Activated CD8-positive, alpha-beta memory T cell treated with anti-CD3 and anti-CD28 coated beads for 36 hours (primary cell): ENCODE measurements at regions not wholly inside any gene's neighbourhood (a gene's known extent, or its start where the extent isn't known, plus 50 kb on each side); places are given as distances from the start of the nearest gene placed in this dataset.

Experiments
- CTCF ChIA-PET: fragments of 350-600 bp; sonication (Branson Sonifier 250); formaldehyde crosslinking; loops from one replicate; lab custom pipeline; 2021; ENCODE audit warnings: antibody characterized with exemption; lab: Charles Lee
- POLR2A ChIA-PET: fragments of 350-600 bp; sonication (Branson Sonifier 250); formaldehyde crosslinking; loops from one replicate; lab custom pipeline; 2021; ENCODE audit warnings: antibody characterized with exemption; lab: Charles Lee

- ChIA-PET CTCF (no interaction called here), POLR2A (no interaction called here)
Measured at GRCh38 chr4:189022440-189023035, 883.3 kb downstream of the TRIML1 start.

GRCh38 chr4:189029976-189030504, 890.8 kb downstream of the TRIML1 start:
- ChIA-PET POLR2A (no interaction called here), CTCF (no interaction called here)

DNA sequence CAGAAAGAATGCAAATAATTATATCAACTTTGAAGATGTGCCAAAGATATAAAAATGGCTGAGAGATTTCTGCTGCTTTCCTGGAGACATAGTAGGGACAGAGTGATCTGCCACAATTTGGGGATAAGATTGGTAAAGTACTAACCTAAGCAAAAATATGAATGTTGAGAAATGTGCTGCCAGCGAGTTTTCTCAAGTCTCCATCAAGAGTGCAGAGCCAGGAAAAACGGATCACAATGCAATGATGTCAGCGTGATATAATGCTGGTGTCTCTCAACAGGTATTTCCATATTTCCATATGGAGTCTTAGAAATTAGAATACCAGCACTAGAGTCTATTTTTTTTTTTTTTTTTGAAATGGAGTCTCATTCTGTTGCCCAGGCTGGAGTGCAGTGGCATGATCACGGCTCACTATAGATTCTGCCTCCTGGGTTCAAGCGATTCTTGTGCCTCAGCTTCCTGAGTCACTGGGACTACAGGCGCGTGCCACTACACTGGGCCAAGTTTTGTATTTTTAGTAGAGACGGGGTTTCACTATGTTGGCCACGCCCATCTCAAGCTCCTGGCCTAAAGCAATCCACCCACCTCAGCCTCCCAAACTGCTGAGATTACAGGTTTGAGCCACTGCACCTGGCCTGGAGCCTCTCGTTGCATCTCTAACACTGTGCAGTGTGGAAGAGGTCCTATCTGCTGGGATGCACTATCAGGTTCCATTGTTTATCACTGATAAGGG, 893.5 kb downstream of the TRIML1 start:
- POLR2A ChIA-PET: no interaction called here
- CTCF ChIA-PET: interaction anchor here (0.7 kb wide), 1 partner anchor 26 kb away, joined by 3 read pairs; no protein-coding TSS in a partner anchor

DNA sequence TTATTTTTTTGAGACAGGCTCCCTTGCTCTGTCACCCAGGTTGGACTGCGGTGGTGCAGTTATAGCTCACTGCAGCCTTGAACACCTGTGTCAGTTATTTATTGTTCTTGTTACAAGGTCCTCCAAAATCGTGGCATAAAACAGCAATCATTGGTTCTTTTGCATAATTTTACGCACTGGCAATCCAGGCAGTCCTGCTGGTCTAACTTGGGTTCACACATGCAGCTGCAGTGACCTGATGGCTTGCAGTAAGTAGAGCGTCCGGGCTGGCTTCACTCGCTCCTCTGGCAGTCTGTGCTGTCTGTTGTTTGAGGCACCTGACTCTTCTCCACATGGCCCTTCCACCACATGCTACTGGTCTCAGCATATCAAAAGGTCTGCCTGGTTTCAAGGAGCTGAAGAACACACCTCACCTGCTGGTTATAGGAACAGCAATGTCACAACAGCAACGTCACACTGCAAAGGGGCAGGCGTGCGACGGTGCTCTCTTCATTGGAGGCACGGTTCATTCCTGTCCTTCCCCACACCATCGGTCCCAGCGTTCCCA, 894.6 kb downstream of the TRIML1 start:
- POLR2A ChIA-PET: no interaction called here
- CTCF ChIA-PET: no interaction called here

- ChIA-PET POLR2A (no interaction called here), CTCF (no interaction called here)
Measured at GRCh38 chr4:189035091-189035490, 895.9 kb downstream of the TRIML1 start.

- CTCF ChIA-PET: no interaction called here
- POLR2A ChIA-PET: no interaction called here
Measured at GRCh38 chr4:189035654-189036053, 896.4 kb downstream of the TRIML1 start.

- CTCF ChIA-PET: no interaction called here
- POLR2A ChIA-PET: no interaction called here
Measured at GRCh38 chr4:189036906-189037305, 897.7 kb downstream of the TRIML1 start.

GRCh38 chr4:189046642-189047041, 894.0 kb upstream of the FRG1 start:
- ChIA-PET POLR2A (no interaction called here), CTCF (no interaction called here)

DNA sequence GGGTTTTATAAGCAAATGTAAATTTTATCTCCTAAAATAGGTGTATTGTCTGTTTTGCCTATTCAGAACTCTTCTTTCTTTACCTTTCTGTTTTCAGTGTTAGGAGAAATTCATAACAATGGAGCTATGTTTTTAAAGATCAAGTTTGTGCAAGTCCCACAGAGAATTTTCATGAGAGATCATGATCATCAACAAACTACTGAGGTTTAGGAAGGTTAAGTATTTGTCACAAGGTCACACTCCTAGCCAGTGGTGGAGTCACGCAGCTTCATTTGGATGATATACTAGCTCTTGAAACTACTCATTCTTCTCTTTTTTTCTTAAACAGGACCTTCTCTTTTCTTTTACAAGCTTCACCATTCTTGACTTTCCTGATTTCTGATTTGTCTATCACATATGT, 892.6 kb upstream of the FRG1 start:
- ChIA-PET POLR2A (no interaction called here), CTCF (no interaction called here)

GRCh38 chr4:189049682-189050081, 891.0 kb upstream of the FRG1 start:
- ChIA-PET POLR2A (no interaction called here), CTCF (no interaction called here)

- CTCF ChIA-PET: no interaction called here
- POLR2A ChIA-PET: no interaction called here
Measured at GRCh38 chr4:189050643-189051042, 890.0 kb upstream of the FRG1 start.

DNA sequence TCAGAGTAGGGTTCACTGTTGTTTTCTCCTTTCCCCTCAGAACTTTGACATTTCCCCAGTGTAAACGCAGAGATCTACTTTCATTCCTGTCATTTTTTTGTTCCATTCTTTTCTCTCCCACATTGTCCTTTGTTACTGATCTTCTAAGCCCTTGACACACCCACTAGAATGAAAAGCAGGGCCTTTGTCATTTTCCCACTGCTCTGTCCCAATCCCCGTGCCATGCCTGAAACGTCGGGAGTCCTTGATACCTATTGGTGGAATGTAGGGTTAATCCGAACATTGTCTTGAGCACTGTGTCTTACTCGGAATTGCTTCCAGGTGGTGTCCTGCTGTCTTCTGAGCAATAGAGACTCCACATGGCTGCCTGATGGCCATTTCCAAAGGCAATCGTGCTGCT, 887.1 kb upstream of the FRG1 start:
- ChIA-PET POLR2A (no interaction called here), CTCF (no interaction called here)

DNA sequence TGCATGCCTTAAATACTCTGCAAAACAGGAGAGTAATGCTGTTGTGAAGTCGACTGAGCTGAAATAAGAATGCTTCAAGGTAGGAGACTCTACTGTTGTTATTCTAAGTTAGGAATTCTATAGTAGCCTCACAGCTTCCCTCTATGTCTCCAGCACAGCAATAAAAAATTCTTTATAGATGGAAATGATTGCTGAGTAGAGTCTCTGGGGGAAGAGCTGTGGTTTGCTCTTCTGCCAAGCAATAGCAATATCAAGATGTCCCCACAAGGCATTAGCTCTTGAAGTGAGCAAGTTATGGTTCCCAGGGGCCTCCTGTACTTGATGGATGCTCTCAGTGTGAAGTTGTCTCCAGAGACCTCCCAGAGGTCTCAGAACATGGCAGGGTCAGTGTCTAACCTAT, 880.6 kb upstream of the FRG1 start:
- POLR2A ChIA-PET: no interaction called here
- CTCF ChIA-PET: no interaction called here

GRCh38 chr4:189062047-189062820, 878.4 kb upstream of the FRG1 start:
- ChIA-PET POLR2A (no interaction called here), CTCF (no interaction called here)

DNA sequence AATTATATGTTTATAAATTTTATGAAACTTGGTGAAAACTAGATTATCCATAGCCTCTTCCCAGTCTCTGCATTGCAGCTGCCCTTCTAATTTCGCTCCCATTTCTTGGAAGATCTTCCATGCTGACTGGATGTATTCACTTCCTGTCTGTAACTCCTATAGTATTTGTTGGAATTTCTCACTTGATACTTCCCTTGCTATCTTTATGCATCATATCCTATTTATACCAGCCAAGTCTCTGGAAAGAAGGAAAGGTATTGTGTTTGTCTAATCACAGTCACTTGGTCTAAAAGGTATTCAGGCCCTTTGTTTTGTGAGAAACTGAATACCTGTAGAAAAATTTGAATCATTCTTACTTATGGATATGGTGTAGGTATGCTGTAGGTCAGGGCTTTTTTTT, 870.9 kb upstream of the FRG1 start:
- ChIA-PET CTCF (no interaction called here), POLR2A (no interaction called here)

GRCh38 chr4:189071241-189071640, 869.4 kb upstream of the FRG1 start:
- POLR2A ChIA-PET: no interaction called here
- CTCF ChIA-PET: interaction anchor here (0.5 kb wide), 1 partner anchor 10 kb away, joined by 3 read pairs; no protein-coding TSS in a partner anchor

GRCh38 chr4:189073739-189074138, 866.9 kb upstream of the FRG1 start:
- POLR2A ChIA-PET: no interaction called here
- CTCF ChIA-PET: no interaction called here

DNA sequence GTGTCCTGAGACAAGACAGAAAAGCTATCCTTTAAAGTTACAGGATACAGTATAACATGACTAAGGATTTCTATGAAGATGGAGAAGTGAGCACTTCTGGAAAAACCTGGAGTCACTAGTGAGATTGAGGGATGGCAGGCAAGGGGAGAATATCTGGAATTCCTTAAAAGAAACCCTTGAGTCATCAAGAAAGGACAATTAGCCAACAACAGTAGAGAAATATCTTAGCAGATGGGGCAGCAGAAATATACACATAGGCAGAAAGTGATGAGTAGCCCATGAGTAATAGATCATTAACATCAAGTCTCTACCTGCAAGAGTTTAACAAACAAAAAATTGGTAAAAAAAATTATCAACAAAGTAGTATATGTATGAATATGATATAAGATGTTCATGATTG, 858.8 kb upstream of the FRG1 start:
- ChIA-PET POLR2A (no interaction called here), CTCF (interaction anchor here (0.5 kb wide), 1 partner anchor 11 kb away, joined by 3 read pairs; no protein-coding TSS in a partner anchor)

GRCh38 chr4:189083769-189084168, 856.9 kb upstream of the FRG1 start:
- POLR2A ChIA-PET: no interaction called here
- CTCF ChIA-PET: no interaction called here

- POLR2A ChIA-PET: no interaction called here
- CTCF ChIA-PET: no interaction called here
Measured at GRCh38 chr4:189084671-189085070, 856.0 kb upstream of the FRG1 start.
